GM20431 (cell line): ENCODE measurements at regions not wholly inside any gene's neighbourhood (a gene's known extent, or its start where the extent isn't known, plus 50 kb on each side); places are given as distances from the start of the nearest gene placed in this dataset.

ENCODE experiments used
- in situ Hi-C: fragments of 300-500 bp; cut with MseI, MboI; formaldehyde crosslinking; loops from one replicate; pipeline ENCODE4 v1.15.0; 2020; ENCODE audit warnings: low sequenced_read_pairs; ENCODE audit not compliant: unreplicated experiment

DNA sequence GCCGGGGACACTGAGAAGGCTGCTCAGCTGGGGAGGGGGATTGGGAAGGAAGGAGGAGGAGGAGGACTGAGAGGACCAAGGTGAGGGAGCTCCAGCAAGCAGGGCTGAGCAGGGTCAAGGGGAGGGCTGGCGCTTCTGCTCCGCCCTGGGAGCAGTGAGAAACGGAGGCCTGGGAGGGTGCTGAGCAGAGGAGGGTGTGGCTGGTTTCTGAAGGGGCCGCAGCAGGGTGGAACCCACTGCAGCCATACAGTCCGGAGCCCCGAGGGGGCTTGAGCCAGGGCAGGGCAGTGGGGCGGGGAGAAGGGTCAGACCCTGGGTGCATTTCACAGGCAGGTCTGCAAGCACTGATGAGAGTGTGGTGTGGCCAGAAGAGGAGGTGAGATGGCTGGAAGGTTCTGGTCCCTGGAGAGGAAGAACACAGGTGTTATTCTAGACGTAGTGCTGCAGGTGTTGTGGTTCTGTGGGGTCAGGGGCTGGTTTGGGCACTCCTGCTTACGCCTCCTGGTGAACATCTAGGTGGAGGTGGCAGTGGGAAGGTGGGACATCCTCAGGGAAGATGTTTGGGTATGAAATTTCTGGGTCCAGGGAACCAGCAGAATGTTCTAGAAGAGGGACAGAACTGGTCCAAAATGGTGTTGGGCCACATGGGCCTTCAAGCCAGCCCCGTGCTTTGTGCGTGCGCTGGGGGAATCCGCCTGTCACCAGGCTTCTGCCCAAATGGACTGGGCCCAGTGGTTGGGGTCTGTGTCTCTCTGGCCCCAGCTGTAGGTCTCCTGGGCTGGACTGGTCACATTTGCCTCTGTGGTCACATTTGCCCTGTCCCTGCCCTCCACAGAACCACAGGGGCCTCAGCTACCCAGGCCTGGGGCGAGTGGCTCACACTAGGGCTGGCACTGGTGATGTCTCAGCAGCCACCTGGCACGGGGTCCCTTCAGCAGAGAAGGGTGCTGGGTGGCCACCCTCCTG, 714.7 kb downstream of the BRD1 start:
- in situ Hi-C loops, result no loop called here

DNA sequence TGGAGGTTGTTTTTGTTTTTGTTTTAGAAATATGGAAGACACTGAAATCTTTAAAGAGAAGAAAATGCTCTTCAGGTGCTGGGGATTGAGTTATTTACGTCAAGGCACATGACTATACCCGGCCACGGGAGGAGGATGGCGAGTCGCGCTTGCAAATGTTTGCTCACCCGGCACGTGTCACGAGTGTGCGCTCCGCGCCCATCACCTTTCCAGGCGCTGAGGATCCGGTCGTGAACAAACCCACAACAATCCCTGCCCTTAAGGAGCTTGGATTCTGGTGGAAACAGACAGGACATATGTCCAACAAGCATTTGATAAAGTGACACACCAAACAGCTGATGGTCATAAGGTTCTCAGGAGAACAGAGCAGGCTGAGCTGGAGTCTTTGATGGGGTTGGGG, 715.5 kb downstream of the BRD1 start:
- in situ Hi-C loops, result no loop called here

DNA sequence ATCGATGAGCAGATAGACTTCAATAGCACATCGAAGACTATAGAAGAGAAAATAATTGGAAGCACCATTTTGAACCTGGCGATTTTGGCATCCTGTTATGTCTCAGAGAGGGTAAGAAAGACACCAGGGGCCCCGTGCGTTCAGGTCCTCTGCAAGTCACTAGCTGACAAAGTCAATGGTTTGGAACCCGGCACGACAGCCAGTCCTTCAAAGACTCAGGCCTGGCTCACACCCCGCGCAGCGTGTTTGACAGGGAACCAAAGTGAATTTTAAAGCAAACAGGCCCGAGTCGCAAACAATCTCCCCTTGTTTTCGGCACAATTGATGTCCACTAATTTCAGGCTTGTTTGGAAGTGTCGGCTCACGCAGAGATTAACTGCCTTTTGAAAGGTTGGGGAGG, 716.6 kb downstream of the BRD1 start:
- in situ Hi-C loops, result no loop called here

DNA sequence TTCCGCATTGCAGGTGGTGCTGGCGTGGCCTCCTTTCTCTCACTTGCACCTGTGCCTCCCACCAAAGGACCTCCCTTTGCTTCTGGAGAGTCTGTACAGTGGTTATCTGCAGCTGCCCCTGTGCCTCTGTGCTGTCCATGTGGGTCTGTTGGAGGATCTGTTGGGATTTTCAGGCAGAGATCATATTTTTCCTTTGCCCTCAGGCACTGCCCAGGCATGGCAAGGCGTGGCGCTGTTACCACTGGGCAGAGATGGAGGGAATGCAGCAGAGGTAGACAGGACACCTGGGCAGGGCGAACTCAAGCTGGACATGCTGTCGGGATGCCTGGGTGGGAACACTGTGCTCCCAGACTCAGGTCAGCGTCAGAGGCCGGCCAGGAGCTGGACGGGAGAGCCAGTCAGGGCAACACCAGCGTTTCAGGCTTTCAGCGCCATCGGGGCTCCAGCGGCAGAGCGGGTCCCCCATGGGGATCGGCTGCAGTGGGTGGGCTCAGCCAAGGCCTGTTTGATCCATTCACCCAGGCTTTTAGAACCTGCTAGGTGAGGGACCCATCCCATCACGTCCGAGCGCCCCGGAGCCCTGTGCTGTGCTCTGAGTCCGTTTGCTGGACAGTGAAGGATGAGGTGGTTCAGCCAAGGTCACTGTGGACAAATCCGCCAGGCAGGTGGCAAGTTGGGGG, 718.9 kb downstream of the BRD1 start:
- in situ Hi-C loops, result no loop called here

- in situ Hi-C loops, result no loop called here
These were observed 719.6 kb downstream of the BRD1 start for GRCh38 chr22:49107961-49108530.

DNA sequence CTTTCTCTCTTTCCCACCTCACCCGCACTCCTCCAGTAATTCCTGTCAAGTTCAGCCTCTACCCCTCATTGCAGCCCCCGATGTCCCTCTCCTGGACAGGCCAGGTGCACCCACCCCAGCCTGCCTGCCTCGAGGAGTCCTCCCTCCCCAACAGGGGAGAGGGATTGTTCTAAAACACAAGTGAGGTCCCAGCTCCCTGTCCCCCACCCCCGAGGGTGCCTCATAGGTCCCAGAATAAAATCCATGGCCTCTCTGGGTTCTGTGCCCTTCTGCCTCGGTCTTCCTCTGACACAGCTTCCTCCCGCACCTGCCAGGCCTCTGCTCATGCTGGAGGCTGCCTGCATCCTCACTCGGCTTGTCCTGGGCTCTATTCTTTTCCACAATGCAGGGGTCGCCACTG, 720.1 kb downstream of the BRD1 start:
- in situ Hi-C loops, result no loop called here

DNA sequence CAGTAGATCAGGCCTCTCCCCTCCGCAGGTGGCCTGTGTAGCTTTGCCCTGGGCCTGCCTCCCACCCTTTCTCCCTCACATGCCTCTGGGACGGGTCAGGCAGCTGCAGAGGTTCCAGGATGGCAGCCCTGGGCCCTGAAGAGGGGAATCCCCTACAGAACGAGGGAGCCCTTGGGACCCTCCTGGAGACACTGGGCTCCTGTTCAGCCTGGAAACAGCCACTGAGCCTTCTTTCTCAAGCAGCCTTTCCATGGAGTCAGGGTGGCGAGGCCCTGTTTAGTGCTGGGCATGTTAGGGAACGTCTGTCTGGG, 720.9 kb downstream of the BRD1 start:
- in situ Hi-C loops, result no loop called here

GRCh38 chr22:49106096-49106841, 721.4 kb downstream of the BRD1 start:
- in situ Hi-C loops, result no loop called here

DNA sequence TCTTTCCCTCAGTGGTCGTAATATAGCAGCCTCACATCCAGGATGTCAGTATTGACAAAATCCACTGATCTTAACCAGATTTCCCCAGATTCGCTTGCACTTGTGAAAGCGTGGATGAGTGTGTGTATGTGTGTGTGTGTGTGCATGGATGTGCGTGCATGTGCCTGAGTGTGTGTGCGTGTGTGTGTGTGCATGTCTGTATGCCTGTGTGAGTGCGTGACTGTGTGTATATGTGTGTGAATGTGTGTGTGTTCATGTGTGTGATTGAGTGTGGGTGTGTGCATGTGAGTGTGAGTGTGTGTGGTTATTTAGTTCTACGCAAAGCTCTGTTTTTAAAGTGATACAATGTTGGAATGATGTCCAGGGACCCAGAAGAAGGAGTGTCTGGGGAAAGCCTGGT, 723.2 kb downstream of the BRD1 start:
- in situ Hi-C loops, result no loop called here

DNA sequence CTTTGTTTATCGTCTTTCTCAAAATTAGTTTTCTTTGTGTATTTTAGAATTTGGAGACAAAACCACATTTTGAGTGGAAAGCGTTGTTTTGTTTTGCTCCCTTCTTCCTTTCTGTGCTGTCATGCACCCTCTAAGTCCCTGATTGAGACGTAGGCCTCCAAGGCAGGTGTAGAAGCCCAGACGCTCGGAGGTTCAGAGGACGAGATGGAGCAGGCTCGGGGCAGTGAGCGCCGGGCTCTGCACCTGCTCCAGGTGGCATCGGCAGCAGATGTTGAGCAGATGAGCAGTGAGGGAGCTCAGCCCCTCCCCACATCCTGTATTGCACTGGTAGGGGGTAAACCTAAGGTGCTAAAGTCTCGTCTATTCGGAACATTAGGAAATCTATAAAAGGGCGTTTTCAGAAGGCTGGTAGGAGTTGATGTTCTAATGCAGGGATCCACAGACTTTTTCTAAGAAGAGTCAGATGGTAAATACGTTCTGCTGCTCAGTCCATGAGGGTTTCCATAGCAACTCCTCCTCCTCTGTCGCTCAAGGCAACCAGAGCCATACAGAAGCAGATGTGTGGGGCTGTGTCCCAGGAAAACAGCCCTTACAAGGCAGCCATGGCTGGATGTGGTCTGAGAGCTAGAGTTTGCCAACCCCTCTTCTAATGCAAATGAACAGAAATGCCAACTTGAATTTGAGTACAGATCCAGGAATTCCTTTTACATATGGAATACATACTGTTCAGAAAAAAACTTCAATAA, 724.2 kb downstream of the BRD1 start:
- in situ Hi-C loops, result no loop called here

- in situ Hi-C loops, result no loop called here
These were observed 725.3 kb downstream of the BRD1 start for GRCh38 chr22:49102367-49102766.

GRCh38 chr22:49101873-49102272, 725.8 kb downstream of the BRD1 start:
- in situ Hi-C loops, result no loop called here

DNA sequence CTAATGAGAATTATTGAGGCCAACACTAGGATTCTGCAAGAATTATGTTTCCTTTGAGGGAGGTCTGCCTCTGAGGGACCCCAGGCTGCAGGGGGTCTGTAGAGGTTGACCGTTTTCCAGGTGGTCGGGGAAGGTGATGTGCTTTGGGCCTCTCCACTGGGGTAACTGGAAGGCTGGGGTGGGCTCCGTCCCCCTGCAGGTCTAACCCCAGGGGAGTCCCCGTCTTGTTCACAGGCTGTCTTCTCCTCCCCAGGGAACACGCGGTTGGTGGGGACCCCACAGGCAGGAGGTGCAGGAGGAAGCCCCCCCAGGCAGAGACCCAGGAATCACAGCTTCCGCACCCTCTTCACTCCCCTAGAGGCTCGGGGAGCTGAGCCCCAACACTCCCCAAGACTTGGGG, 726.4 kb downstream of the BRD1 start:
- in situ Hi-C loops, result no loop called here

DNA sequence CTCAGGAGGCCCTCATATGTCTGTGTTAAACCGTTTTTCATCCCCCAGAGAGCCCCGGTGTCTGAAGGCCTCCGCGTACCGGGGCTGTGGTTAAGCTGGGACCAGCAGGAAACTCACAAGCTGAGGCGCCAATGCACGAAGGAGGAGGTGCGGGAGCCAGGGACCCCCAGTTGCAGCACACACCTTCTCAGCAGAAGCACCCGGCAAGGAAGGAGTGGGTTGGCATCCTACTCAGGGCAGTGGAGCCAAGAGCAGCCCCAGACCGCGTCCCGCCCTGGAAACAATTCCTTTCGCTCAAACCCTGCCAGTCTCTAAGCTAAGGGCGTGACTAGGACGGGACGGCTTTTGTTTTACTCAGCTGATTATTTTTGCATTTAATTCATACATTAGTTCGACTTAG, 726.9 kb downstream of the BRD1 start:
- in situ Hi-C loops, result no loop called here

- in situ Hi-C loops, result no loop called here
These were observed 727.4 kb downstream of the BRD1 start for GRCh38 chr22:49100316-49100715.

DNA sequence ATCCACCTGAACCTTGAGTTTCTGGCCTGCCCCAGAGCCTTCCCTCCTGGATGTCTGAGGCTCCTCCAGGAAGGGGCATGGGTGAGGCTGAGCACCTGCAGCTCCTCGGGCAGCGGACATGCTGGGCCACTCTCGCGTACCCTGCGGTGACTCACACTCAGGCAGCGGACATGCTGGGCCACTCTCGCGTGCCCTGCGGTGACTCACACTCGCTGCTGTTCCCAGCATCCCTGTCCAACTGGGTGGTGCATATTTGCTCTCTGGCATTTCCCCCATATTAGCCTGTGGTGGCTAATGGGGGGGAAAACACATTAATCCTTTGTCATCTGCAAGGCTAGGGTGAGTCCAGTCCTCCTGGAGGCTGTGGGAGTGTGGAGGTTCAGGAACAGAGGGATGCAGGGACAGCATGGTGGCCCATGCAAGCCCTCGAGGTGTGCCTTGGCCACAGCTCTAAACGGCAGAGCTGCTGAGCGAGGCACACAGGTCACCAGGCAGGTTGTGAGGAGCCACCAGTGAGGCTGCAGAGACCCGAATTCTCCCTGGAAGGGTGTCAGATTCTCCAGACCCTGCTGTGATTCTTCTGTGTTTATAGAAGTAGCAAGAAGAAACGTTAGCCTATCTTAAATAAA, 728.1 kb downstream of the BRD1 start:
- in situ Hi-C loops, result no loop called here

DNA sequence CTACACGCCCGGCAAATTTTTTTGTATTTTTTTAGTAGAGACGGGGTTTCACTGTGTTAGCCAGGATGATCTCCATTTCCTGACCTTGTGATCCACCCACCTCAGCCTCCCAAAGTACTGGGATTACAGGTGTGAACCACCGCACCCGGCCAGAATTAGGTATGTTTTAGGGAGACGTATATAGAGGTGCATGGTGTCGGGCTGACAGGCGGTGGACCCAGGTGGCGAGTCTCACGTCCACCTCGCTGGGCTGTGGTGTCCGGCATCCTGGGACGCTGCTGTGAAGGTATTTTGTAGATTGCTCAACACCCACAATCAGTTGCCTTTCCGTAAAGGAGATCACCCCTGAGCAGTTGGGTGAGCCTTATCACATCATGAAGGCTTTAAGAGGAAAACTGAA, 728.6 kb downstream of the BRD1 start:
- in situ Hi-C loops, result no loop called here

DNA sequence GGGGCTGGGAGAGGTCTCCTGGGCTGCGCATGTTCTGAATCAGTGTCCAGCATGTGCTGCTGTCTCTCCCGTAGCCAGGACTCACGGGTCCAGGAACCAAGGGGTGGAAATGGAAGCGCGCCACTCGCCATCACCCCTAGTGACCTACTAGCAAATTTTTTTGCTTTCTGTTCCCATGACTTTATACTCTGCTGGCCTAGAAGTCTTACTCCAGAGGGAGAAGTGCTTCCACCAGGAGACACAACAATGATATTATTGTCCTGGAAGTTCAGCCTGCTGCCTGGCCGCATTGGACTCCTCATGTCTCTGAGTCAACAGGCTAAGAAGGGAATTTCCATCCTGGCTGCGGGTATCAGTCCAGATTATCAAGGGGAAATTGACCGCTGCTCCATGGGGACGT, 729.7 kb downstream of the BRD1 start:
- in situ Hi-C loops, result no loop called here

- in situ Hi-C loops, result no loop called here
These were observed 730.3 kb downstream of the BRD1 start for GRCh38 chr22:49097171-49097925.
